H1 (cell line): ENCODE measurements at regions not wholly inside any gene's neighbourhood (a gene's known extent, or its start where the extent isn't known, plus 50 kb on each side); places are given as distances from the start of the nearest gene placed in this dataset.

ENCODE experiments used
- BACH1 ChIP-seq: IDR thresholded peaks from 2 replicates; pipeline ENCODE4 v1.6.1; 2012; ENCODE audit warnings: low read length, improper control_type of control experiment
- JUND ChIP-seq: IDR thresholded peaks from 2 replicates; pipeline ENCODE4 v1.6.1; 2011; ENCODE audit warnings: mild to moderate bottlenecking, improper control_type of control experiment, low read length
- KDM5A ChIP-seq: fragments of 200-600 bp; IDR thresholded peaks from 2 replicates; pipeline ENCODE4 v1.7.1; 2012; ENCODE audit warnings: mild to moderate bottlenecking, low read length, inconsistent platforms, mixed read lengths
- SP2 ChIP-seq: IDR thresholded peaks from 2 replicates; pipeline ENCODE4 v1.6.1; 2012; ENCODE audit warnings: mild to moderate bottlenecking, low read length, inconsistent platforms
- TF ChIP-seq, protein P1 (sequence below): IDR thresholded peaks from 2 replicates; pipeline ENCODE4 v1.6.1; 2011; ENCODE audit warnings: low read depth, mild to moderate bottlenecking, low read length; ENCODE audit not compliant: insufficient read depth

DNA sequence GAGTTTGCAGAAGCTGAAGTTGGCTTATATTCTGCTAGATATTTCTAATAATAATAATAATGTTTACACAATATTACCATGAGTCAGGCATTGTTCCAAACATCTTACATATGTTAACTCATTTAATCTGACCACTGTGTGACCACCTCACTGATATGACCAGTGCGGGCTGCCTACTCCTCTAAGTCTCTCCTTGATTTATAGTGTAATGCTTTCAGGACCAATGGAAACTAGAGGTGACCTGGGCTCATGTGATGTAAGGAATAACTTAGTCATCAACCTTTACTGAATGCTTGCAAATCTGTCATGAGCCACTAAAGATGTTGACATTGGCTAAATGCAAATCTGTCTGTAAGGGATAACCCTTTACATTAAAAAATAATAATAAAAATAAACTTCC, 51.1 kb upstream of the GPR6 start (continued):
- TF ChIP-seq JUND (no peak), SP2 (no peak), KDM5A (no peak), BACH1 (no peak)
- TF ChIP-seq, protein P1, sequence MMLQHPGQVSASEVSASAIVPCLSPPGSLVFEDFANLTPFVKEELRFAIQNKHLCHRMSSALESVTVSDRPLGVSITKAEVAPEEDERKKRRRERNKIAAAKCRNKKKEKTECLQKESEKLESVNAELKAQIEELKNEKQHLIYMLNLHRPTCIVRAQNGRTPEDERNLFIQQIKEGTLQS = no peak
